ENCODE measurements at regions not wholly inside any gene's neighbourhood (a gene's known extent, or its start where the extent isn't known, plus 50 kb on each side); places are given as distances from the start of the nearest gene placed in this dataset.
A peak's percentile ranks its signal among the peaks of the same experiment; 100 is the strongest.

GRCh38 chr3:30518872-30519271, 87.5 kb upstream of the TGFBR2 start:
- Histone ChIP-seq H3K4me1 (ENCODE audit: control insufficient read depth in 1 of 2, insufficient read depth in 2 of 2, low read length in 2 of 2) (no peaks in the 10 kb centered on the region), H3K27ac (ENCODE audit: low read length) (peak overlapping the region; percentile 68), H3K27me3 (ENCODE audit: low read depth, low read length) (no peaks in the 10 kb centered on the region), H3K36me3 (ENCODE audit: control insufficient read depth in 1 of 2, insufficient read depth in 2 of 2, low read length in 2 of 2) (no peaks in the 10 kb centered on the region), H3K9me3 (ENCODE audit: control insufficient read depth in 1 of 2, low read length in 2 of 2) (no peaks in the 10 kb centered on the region), H3K4me3 (ENCODE audit: low read depth in 1 of 2, low read length in 2 of 2) (no peak overlapping the region)

- no peaks in the 10 kb centered on the region for H3K4me1 ChIP-seq (ENCODE audit: control insufficient read depth in 1 of 2, insufficient read depth in 2 of 2, low read length in 2 of 2)
- H3K27me3 ChIP-seq (ENCODE audit: low read depth, low read length): no peaks in the 10 kb centered on the region
- H3K4me3 ChIP-seq (ENCODE audit: low read depth in 1 of 2, low read length in 2 of 2): no peak overlapping the region
- H3K27ac ChIP-seq (ENCODE audit: low read length): peak overlapping the region; percentile 2
- no peaks in the 10 kb centered on the region for H3K36me3 ChIP-seq (ENCODE audit: control insufficient read depth in 1 of 2, insufficient read depth in 2 of 2, low read length in 2 of 2)
- no peaks in the 10 kb centered on the region for H3K9me3 ChIP-seq (ENCODE audit: control insufficient read depth in 1 of 2, low read length in 2 of 2)
These were observed 85.7 kb upstream of the TGFBR2 start for GRCh38 chr3:30520699-30521098.

GRCh38 chr3:30521156-30521715, 85.2 kb upstream of the TGFBR2 start:
- Histone ChIP-seq H3K4me3 (ENCODE audit: low read depth in 1 of 2, low read length in 2 of 2) (no peak overlapping the region), H3K9me3 (ENCODE audit: control insufficient read depth in 1 of 2, low read length in 2 of 2) (no peaks in the 10 kb centered on the region), H3K4me1 (ENCODE audit: control insufficient read depth in 1 of 2, insufficient read depth in 2 of 2, low read length in 2 of 2) (no peaks in the 10 kb centered on the region), H3K27ac (ENCODE audit: low read length) (no peak overlapping the region), H3K27me3 (ENCODE audit: low read depth, low read length) (no peaks in the 10 kb centered on the region), H3K36me3 (ENCODE audit: control insufficient read depth in 1 of 2, insufficient read depth in 2 of 2, low read length in 2 of 2) (no peaks in the 10 kb centered on the region)

GRCh38 chr3:30522476-30522875, 83.9 kb upstream of the TGFBR2 start:
- H3K36me3 ChIP-seq (ENCODE audit: control insufficient read depth in 1 of 2, insufficient read depth in 2 of 2, low read length in 2 of 2): no peaks in the 10 kb centered on the region
- no peak overlapping the region for H3K4me3 ChIP-seq (ENCODE audit: low read depth in 1 of 2, low read length in 2 of 2)
- H3K9me3 ChIP-seq (ENCODE audit: control insufficient read depth in 1 of 2, low read length in 2 of 2): no peaks in the 10 kb centered on the region
- no peaks in the 10 kb centered on the region for H3K27me3 ChIP-seq (ENCODE audit: low read depth, low read length)
- H3K27ac ChIP-seq (ENCODE audit: low read length): no peak overlapping the region
- H3K4me1 ChIP-seq (ENCODE audit: control insufficient read depth in 1 of 2, insufficient read depth in 2 of 2, low read length in 2 of 2): no peaks in the 10 kb centered on the region

GRCh38 chr3:30523366-30523765, 83.0 kb upstream of the TGFBR2 start:
- Histone ChIP-seq H3K27me3 (ENCODE audit: low read depth, low read length) (no peaks in the 10 kb centered on the region), H3K4me3 (ENCODE audit: low read depth in 1 of 2, low read length in 2 of 2) (no peak overlapping the region), H3K9me3 (ENCODE audit: control insufficient read depth in 1 of 2, low read length in 2 of 2) (no peaks in the 10 kb centered on the region), H3K36me3 (ENCODE audit: control insufficient read depth in 1 of 2, insufficient read depth in 2 of 2, low read length in 2 of 2) (no peaks in the 10 kb centered on the region), H3K4me1 (ENCODE audit: control insufficient read depth in 1 of 2, insufficient read depth in 2 of 2, low read length in 2 of 2) (no peaks in the 10 kb centered on the region), H3K27ac (ENCODE audit: low read length) (no peak overlapping the region)

GRCh38 chr3:30524357-30525040, 81.9 kb upstream of the TGFBR2 start:
- no peaks in the 10 kb centered on the region for H3K36me3 ChIP-seq (ENCODE audit: control insufficient read depth in 1 of 2, insufficient read depth in 2 of 2, low read length in 2 of 2)
- H3K4me3 ChIP-seq (ENCODE audit: low read depth in 1 of 2, low read length in 2 of 2): no peak overlapping the region
- no peaks in the 10 kb centered on the region for H3K4me1 ChIP-seq (ENCODE audit: control insufficient read depth in 1 of 2, insufficient read depth in 2 of 2, low read length in 2 of 2)
- H3K9me3 ChIP-seq (ENCODE audit: control insufficient read depth in 1 of 2, low read length in 2 of 2): no peaks in the 10 kb centered on the region
- H3K27ac ChIP-seq (ENCODE audit: low read length): no peak overlapping the region
- no peaks in the 10 kb centered on the region for H3K27me3 ChIP-seq (ENCODE audit: low read depth, low read length)

- no peak overlapping the region for H3K27ac ChIP-seq (ENCODE audit: low read length)
- no peaks in the 10 kb centered on the region for H3K27me3 ChIP-seq (ENCODE audit: low read depth, low read length)
- H3K9me3 ChIP-seq (ENCODE audit: control insufficient read depth in 1 of 2, low read length in 2 of 2): no peaks in the 10 kb centered on the region
- no peaks in the 10 kb centered on the region for H3K4me1 ChIP-seq (ENCODE audit: control insufficient read depth in 1 of 2, insufficient read depth in 2 of 2, low read length in 2 of 2)
- no peak overlapping the region for H3K4me3 ChIP-seq (ENCODE audit: low read depth in 1 of 2, low read length in 2 of 2)
- no peaks in the 10 kb centered on the region for H3K36me3 ChIP-seq (ENCODE audit: control insufficient read depth in 1 of 2, insufficient read depth in 2 of 2, low read length in 2 of 2)
These were observed 80.4 kb upstream of the TGFBR2 start for GRCh38 chr3:30526031-30526430.

- Histone ChIP-seq H3K4me1 (ENCODE audit: control insufficient read depth in 1 of 2, insufficient read depth in 2 of 2, low read length in 2 of 2) (no peaks in the 10 kb centered on the region), H3K4me3 (ENCODE audit: low read depth in 1 of 2, low read length in 2 of 2) (no peak overlapping the region), H3K27me3 (ENCODE audit: low read depth, low read length) (no peaks in the 10 kb centered on the region), H3K9me3 (ENCODE audit: control insufficient read depth in 1 of 2, low read length in 2 of 2) (no peaks in the 10 kb centered on the region), H3K27ac (ENCODE audit: low read length) (no peak overlapping the region), H3K36me3 (ENCODE audit: control insufficient read depth in 1 of 2, insufficient read depth in 2 of 2, low read length in 2 of 2) (no peaks in the 10 kb centered on the region)
These were observed 79.2 kb upstream of the TGFBR2 start for GRCh38 chr3:30527186-30527585.

GRCh38 chr3:30527720-30528119, 78.7 kb upstream of the TGFBR2 start:
- Histone ChIP-seq H3K4me3 (ENCODE audit: low read depth in 1 of 2, low read length in 2 of 2) (no peak overlapping the region), H3K4me1 (ENCODE audit: control insufficient read depth in 1 of 2, insufficient read depth in 2 of 2, low read length in 2 of 2) (no peaks in the 10 kb centered on the region), H3K9me3 (ENCODE audit: control insufficient read depth in 1 of 2, low read length in 2 of 2) (no peaks in the 10 kb centered on the region), H3K36me3 (ENCODE audit: control insufficient read depth in 1 of 2, insufficient read depth in 2 of 2, low read length in 2 of 2) (no peaks in the 10 kb centered on the region), H3K27ac (ENCODE audit: low read length) (no peak overlapping the region), H3K27me3 (ENCODE audit: low read depth, low read length) (no peaks in the 10 kb centered on the region)

- Histone ChIP-seq H3K27ac (ENCODE audit: low read length) (no peak overlapping the region), H3K27me3 (ENCODE audit: low read depth, low read length) (no peaks in the 10 kb centered on the region)
These were observed 76.3 kb upstream of the TGFBR2 start for GRCh38 chr3:30530084-30530483.

GRCh38 chr3:30531017-30531570, 75.3 kb upstream of the TGFBR2 start:
- no peaks in the 10 kb centered on the region for H3K9me3 ChIP-seq (ENCODE audit: control insufficient read depth in 1 of 2, low read length in 2 of 2)
- no peaks in the 10 kb centered on the region for H3K36me3 ChIP-seq (ENCODE audit: control insufficient read depth in 1 of 2, insufficient read depth in 2 of 2, low read length in 2 of 2)
- H3K4me3 ChIP-seq (ENCODE audit: low read depth in 1 of 2, low read length in 2 of 2): no peak overlapping the region
- no peaks in the 10 kb centered on the region for H3K27me3 ChIP-seq (ENCODE audit: low read depth, low read length)
- no peak overlapping the region for H3K27ac ChIP-seq (ENCODE audit: low read length)
- no peaks in the 10 kb centered on the region for H3K4me1 ChIP-seq (ENCODE audit: control insufficient read depth in 1 of 2, insufficient read depth in 2 of 2, low read length in 2 of 2)

More at GRCh38 chr3:30530084-30530483, 76.3 kb upstream of the TGFBR2 start:
- no peaks in the 10 kb centered on the region for H3K36me3 ChIP-seq (ENCODE audit: control insufficient read depth in 1 of 2, insufficient read depth in 2 of 2, low read length in 2 of 2)
- H3K9me3 ChIP-seq (ENCODE audit: control insufficient read depth in 1 of 2, low read length in 2 of 2): no peaks in the 10 kb centered on the region
- no peak overlapping the region for H3K4me3 ChIP-seq (ENCODE audit: low read depth in 1 of 2, low read length in 2 of 2)
- no peaks in the 10 kb centered on the region for H3K4me1 ChIP-seq (ENCODE audit: control insufficient read depth in 1 of 2, insufficient read depth in 2 of 2, low read length in 2 of 2)

GRCh38 chr3:30535525-30535924, 70.9 kb upstream of the TGFBR2 start:
- no peaks in the 10 kb centered on the region for H3K9me3 ChIP-seq (ENCODE audit: control insufficient read depth in 1 of 2, low read length in 2 of 2)
- no peaks in the 10 kb centered on the region for H3K4me1 ChIP-seq (ENCODE audit: control insufficient read depth in 1 of 2, insufficient read depth in 2 of 2, low read length in 2 of 2)
- H3K27me3 ChIP-seq (ENCODE audit: low read depth, low read length): no peaks in the 10 kb centered on the region
- H3K36me3 ChIP-seq (ENCODE audit: control insufficient read depth in 1 of 2, insufficient read depth in 2 of 2, low read length in 2 of 2): no peaks in the 10 kb centered on the region
- H3K4me3 ChIP-seq (ENCODE audit: low read depth in 1 of 2, low read length in 2 of 2): no peak overlapping the region
- no peak overlapping the region for H3K27ac ChIP-seq (ENCODE audit: low read length)

Data from muscle layer of duodenum (tissue), 2 donors.